HUES48 (cell line): ENCODE measurements at regions not wholly inside any gene's neighbourhood (a gene's known extent, or its start where the extent isn't known, plus 50 kb on each side); places are given as distances from the start of the nearest gene placed in this dataset.

ENCODE experiments used
- H3K27ac ChIP-seq: one replicate; pipeline ENCODE4 v1.7.0; 2013; ENCODE audit warnings: low read depth, low read length, inconsistent platforms
- H3K27me3 ChIP-seq: 2 replicates; pipeline ENCODE4 v1.6.1; 2013; ENCODE audit warnings: mild to moderate bottlenecking, low read length; ENCODE audit not compliant: control insufficient read depth, insufficient read depth
- H3K36me3 ChIP-seq: 2 replicates; pipeline ENCODE4 v1.6.1; 2013; ENCODE audit warnings: low read length; ENCODE audit not compliant: control insufficient read depth, insufficient read depth
- H3K4me1 ChIP-seq: 2 replicates; pipeline ENCODE4 v1.6.1; 2013; ENCODE audit warnings: mild to moderate bottlenecking, low read length; ENCODE audit not compliant: control insufficient read depth, insufficient read depth
- H3K4me3 ChIP-seq: 2 replicates; pipeline ENCODE4 v1.5.1; 2013; ENCODE audit warnings: mild to moderate bottlenecking, low read depth, low read length
- H3K9ac ChIP-seq: 2 replicates; pipeline ENCODE4 v1.6.1; 2013; ENCODE audit warnings: mild to moderate bottlenecking, low read depth, low read length, moderate library complexity
- H3K9me3 ChIP-seq: 2 replicates; pipeline ENCODE4 v1.6.1; 2013; ENCODE audit warnings: low read length; ENCODE audit not compliant: control insufficient read depth, insufficient read depth

DNA sequence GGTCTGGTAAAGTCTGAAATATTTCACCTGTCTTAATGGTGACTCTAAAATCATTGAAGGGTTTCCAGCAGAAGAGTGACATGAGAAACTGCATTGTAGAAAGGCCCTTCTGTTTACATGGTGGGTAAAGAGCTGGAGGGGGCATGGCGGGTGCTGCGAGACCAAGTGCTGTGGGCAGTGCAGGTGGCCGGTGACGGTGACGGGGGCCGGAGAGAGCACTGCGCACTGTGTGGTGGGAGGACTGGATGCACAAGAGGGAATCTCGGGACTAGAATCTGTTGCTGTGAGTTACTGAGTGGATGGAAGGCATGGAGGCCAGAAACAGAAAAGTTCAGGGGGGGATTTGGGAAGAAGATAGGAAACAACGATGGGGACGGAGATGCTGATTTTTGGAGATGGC lies 218.7 kb downstream of the USP6NL start:
- no peak overlapping the region for H3K9ac ChIP-seq
- H3K4me3 ChIP-seq: no peak overlapping the region
- no peak overlapping the region for H3K27ac ChIP-seq
- H3K4me1 ChIP-seq: no peaks in the 10 kb centered on the region
- H3K36me3 ChIP-seq: no peaks in the 10 kb centered on the region
- H3K27me3 ChIP-seq: no peaks in the 10 kb centered on the region
- H3K9me3 ChIP-seq: no peaks in the 10 kb centered on the region

DNA sequence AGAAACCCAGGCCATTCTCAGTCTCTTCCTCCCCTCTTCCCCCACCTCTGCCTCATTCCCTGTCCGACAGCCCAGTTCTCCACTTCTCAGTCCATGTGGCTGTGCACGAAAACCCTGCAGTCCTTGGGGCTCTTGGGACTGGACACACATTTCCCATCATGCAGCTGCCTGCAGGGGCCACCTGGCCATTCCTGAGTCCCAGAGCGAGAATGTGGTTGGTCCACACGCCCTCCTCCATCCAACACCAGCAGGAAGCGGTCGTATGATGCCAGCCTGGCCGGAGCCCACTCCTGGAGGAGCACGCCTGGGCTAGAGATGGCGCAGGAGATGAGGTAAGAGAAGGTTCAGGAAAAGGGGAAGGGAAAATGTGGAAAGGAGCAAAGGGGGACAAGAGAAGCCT lies 222.5 kb downstream of the USP6NL start:
- H3K9ac ChIP-seq: no peak overlapping the region
- H3K4me3 ChIP-seq: no peak overlapping the region
- H3K36me3 ChIP-seq: no peaks in the 10 kb centered on the region
- H3K27ac ChIP-seq: no peak overlapping the region
- H3K27me3 ChIP-seq: no peaks in the 10 kb centered on the region
- H3K4me1 ChIP-seq: peaks cover 6% of the 10 kb centered on the region; the same call in 1 of the 2 replicates
- no peaks in the 10 kb centered on the region for H3K9me3 ChIP-seq

DNA sequence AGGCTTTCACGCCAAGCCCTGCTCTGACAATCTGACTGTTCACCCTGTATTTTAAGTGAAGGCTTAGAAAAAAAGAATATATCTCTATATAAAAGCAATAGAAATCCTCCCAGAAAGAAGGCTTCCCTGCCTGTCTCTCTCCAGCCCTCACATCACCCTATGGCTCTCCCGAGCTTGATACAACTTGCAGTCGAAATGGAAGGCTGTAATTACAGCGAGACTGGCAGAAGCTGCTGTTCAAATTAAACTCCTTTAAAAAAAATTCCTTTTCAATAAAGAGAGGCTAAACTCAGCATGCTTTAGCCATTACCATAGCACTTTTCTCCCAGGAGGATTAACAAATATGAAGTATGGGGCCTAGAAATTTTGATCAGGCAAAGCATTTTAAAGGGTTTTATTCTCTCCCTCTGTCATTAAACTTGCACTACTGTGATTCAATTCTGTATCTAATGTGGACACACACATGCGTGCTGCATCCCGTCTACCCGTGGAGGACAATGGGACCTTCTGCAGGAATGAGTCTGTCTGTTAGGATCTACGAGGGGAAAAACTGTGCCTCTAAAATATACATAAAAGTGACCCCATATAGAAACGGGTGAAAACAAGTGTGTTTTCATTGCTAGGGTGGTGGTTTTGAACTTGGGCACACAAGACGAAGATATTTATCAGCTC lies 223.8 kb downstream of the USP6NL start:
- Histone ChIP-seq H3K4me3 (no peak overlapping the region), H3K36me3 (no peaks in the 10 kb centered on the region), H3K9ac (no peak overlapping the region), H3K27ac (no peak overlapping the region), H3K4me1 (peaks cover 6% of the 10 kb centered on the region; the same call in 1 of the 2 replicates), H3K9me3 (no peaks in the 10 kb centered on the region), H3K27me3 (no peaks in the 10 kb centered on the region)

DNA sequence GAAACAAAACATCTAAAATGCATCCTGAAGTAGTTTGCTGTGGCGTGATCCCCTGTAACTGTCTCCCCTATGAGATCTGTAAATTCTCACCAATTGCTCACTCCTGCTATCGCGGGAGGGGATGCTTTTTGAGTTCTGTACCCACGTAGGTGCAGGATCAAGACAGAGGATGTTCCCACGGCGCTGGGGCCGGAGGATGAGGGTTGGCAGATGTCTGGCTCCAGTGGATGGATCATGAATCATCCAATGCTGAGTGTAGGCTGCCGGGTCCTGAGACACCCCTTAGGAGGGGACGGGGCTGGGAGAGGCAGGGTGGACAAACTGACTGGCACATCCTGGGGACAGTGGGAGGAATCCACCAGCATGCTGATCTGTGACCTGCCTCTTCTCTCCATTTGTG lies 224.4 kb downstream of the USP6NL start:
- Histone ChIP-seq H3K36me3 (no peaks in the 10 kb centered on the region), H3K27me3 (no peaks in the 10 kb centered on the region), H3K27ac (no peak overlapping the region), H3K9ac (no peak overlapping the region), H3K4me3 (no peak overlapping the region), H3K9me3 (no peaks in the 10 kb centered on the region), H3K4me1 (peaks cover 6% of the 10 kb centered on the region; the same call in 1 of the 2 replicates)
